AG04449 (cell line): ENCODE measurements at regions not wholly inside any gene's neighbourhood (a gene's known extent, or its start where the extent isn't known, plus 50 kb on each side); places are given as distances from the start of the nearest gene placed in this dataset.

ENCODE experiments used
- CTCF ChIA-PET: fragments of 350-600 bp; formaldehyde crosslinking; extraction: SDS; loops from one replicate; lab custom pipeline; 2021; ENCODE audit warnings: antibody characterized with exemption; lab: Yijun Ruan, JAX
- POLR2A ChIA-PET: fragments of 400-600, 350-600 bp; formaldehyde crosslinking; extraction: SDS; loops from one replicate; lab custom pipeline; 2020; ENCODE audit warnings: antibody characterized with exemption, inconsistent platforms; lab: Yijun Ruan, JAX
- DNase-seq: peaks from one replicate; pipeline ENCODE4 v3.0.0-alpha.2; 2010; ENCODE audit warnings: low read depth, low spot score
- H3K4me3 ChIP-seq: 2 replicates; pipeline ENCODE4 v1.5.1; 2011; ENCODE audit warnings: low read depth, mild to moderate bottlenecking, control low read depth, low read length
- TF ChIP-seq, protein P1 (sequence below): IDR thresholded peaks from one replicate; pipeline ENCODE4 v1.5.1; 2011; ENCODE audit warnings: mild to moderate bottlenecking, moderate library complexity, low read length, control low read depth, inconsistent platforms; ENCODE audit not compliant: insufficient read depth; ENCODE audit errors: missing control alignments

DNA sequence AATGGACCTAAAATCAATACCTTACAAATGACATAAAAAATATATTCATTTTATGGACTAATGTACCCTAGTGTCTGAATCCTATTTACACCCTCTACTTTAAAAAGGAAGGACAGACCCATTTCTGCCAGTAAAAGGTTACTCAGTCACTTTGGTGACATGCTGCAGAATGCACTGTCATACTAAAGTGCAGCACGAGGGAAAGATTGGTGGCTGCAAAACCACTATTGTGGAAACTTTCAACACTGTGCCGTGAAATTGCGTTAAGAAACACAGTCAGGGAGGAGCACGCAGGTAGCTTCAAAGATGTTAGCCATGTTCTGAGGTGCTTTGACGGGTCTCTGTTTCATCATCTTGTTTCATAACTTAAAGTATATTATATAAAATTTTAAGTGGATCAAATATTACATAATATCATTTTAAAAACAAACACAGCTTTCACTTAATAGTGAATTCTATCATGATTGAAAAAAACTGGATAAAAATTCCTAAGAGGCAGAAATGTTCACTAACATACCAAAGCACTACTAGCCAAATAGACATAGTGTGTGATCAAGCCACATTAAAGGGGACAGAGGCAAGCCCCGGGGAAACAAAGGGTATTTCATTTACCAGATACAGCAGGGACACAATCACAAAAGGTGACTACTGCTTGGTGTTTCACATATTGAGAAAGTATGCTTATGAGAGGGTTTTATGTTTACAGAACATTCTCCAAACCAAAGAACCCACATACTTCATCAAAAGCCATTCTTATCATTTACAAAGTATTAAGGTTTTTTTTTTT lies 330.8 kb upstream of the SOX5 start:
- no peak for DNase-seq
- TF ChIP-seq, protein P1, sequence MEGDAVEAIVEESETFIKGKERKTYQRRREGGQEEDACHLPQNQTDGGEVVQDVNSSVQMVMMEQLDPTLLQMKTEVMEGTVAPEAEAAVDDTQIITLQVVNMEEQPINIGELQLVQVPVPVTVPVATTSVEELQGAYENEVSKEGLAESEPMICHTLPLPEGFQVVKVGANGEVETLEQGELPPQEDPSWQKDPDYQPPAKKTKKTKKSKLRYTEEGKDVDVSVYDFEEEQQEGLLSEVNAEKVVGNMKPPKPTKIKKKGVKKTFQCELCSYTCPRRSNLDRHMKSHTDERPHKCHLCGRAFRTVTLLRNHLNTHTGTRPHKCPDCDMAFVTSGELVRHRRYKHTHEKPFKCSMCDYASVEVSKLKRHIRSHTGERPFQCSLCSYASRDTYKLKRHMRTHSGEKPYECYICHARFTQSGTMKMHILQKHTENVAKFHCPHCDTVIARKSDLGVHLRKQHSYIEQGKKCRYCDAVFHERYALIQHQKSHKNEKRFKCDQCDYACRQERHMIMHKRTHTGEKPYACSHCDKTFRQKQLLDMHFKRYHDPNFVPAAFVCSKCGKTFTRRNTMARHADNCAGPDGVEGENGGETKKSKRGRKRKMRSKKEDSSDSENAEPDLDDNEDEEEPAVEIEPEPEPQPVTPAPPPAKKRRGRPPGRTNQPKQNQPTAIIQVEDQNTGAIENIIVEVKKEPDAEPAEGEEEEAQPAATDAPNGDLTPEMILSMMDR = no peak
- CTCF ChIA-PET = no interaction called here
- H3K4me3 ChIP-seq = no peak overlapping the region
- POLR2A ChIA-PET = no interaction called here

DNA sequence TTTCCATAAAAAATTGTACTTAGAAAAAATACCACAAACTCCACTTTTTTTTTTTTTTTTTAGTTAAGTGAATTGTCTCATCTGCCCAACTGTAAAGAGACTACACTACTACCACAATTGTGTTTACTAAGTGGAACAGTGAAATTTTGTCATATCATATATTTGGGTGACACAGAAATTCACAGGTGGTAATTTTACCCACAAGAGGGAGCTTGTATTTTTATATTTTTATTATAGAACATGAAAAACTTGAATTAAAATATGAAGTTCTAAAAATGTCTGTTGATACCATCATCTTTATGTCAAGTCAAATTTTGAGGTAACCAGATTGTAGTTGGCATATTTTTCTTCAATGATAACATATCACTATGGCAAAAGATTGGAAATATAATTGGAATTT lies 329.4 kb upstream of the SOX5 start:
- CTCF ChIA-PET = no interaction called here

DNA sequence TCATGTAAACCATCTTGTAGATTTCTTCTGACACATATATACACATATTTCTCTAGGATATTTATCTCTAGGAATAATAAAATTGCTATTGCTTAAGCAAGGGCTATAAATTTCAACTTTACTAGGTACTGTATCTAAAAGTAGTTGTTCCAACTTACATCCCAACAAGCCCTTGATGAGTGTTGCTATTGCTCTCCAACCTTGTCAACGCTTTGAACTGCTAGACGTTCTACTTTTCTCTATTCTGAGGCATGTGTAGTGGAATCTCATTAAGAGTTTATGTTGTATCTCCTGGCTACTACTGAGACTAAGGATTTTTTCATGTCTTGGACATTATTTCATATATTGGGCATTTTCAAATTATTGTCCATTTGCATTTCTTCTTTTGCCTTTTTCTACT lies 321.5 kb upstream of the SOX5 start:
- CTCF ChIA-PET = no interaction called here

More for the DNA sequence above, 329.4 kb upstream of the SOX5 start:
- no peak for DNase-seq
- POLR2A ChIA-PET = no interaction called here
- TF ChIP-seq, protein P1 = no peak
- no peak overlapping the region for H3K4me3 ChIP-seq

DNA sequence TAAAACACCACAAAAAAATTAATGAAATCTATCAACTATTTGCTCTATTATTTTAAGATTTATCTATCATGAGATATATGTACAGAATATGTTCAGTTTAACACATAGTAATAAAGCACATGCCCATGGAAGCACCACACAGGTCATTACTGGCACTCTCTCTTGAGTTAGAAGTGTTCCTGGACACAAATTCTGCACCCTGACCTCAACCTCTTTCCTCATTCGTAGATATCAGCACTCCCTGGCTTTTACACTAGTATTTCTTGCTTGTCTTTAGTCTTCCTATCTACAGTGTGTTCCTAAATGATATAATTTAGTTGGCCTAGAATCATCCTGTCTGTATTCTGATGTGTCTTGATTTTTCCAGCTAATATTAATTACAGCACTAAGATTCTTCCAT lies 321.0 kb upstream of the SOX5 start:
- H3K4me3 ChIP-seq = no peak overlapping the region
- ChIA-PET POLR2A (no interaction called here), CTCF (no interaction called here)
- DNase-seq = no peak
- TF ChIP-seq, protein P1 = no peak

More for the DNA sequence above, 321.5 kb upstream of the SOX5 start:
- POLR2A ChIA-PET = no interaction called here
- H3K4me3 ChIP-seq = no peak overlapping the region
- no peak for DNase-seq
- TF ChIP-seq, protein P1 = no peak

DNA sequence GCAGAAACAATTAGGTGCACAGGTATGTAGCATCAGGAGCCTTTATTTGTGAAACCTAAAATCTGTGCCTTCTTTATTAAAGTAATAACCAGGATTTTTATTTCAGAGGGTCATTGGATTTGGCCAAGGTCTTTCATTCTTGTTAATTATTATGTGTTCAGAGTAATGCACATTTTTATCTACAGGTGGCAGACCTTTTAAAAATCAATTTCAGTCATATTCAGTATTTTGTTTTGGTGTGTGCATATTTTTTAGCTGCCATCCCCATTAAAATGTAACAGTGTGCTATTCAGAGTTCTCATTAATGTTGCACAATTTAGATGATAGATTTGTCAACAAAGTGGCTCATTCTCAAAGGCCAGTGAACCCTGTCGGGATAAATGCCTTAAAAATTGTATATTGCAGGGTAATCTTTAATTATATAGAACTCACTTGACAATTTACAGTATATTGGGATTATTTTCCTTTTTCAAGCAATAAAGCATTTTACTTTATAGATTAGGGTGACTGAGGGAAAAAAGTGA lies 319.3 kb upstream of the SOX5 start:
- ChIA-PET POLR2A (no interaction called here), CTCF (no interaction called here)
- no peak for DNase-seq
- TF ChIP-seq, protein P1 = no peak
- H3K4me3 ChIP-seq = no peak overlapping the region

DNA sequence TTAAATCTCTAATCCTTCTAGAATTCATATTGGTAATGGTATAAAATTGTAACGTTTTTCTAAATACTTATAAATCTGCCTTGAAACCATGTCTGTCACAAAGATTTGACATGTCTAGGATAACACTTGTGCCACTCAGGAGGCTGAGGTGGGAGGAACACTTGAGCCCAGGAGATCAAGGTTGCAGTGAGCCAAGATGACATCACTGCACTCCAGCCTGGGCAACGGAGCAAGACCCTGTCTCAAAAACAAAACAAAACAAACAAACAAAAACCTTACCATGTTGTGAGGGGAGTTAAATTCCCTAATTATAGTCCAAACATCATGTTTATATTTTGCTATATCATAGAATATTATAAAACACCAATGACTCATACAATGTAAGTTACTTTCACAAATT lies 317.5 kb upstream of the SOX5 start:
- no peak overlapping the region for H3K4me3 ChIP-seq
- DNase-seq = no peak
- CTCF ChIA-PET = no interaction called here
- TF ChIP-seq, protein P1 = no peak
- POLR2A ChIA-PET = no interaction called here
